Keratinocyte (primary cell): ENCODE measurements at regions not wholly inside any gene's neighbourhood (a gene's known extent, or its start where the extent isn't known, plus 50 kb on each side); places are given as distances from the start of the nearest gene placed in this dataset.

Experiments
- DNase-seq: peaks from one replicate; pipeline ENCODE4 v3.0.0-alpha.2; 2011; ENCODE audit warnings: low read depth, missing footprints, low spot score
- FAIRE-seq: peaks from 2 replicates; lab custom pipeline; 2011; peaks lifted over from hg19 to GRCh38; lab: Jason Lieb, UNC
- H2AFZ ChIP-seq: 2 replicates; pipeline ENCODE4 v1.6.0; 2012; ENCODE audit warnings: low read length, control low read depth, inconsistent platforms; ENCODE audit not compliant: control insufficient read depth
- H3K27ac ChIP-seq: 2 replicates; pipeline ENCODE4 v1.5.1; 2011; ENCODE audit warnings: low read length; ENCODE audit not compliant: control insufficient read depth, insufficient read depth
- H3K27me3 ChIP-seq: 3 replicates; pipeline ENCODE4 v1.6.0; 2011; ENCODE audit warnings: low read length; ENCODE audit not compliant: control insufficient read depth, insufficient read depth; ENCODE audit errors: extremely low read depth
- H3K36me3 ChIP-seq, 2 experiments: 2 replicates in 1 of 2; 3 replicates in 1 of 2; pipeline ENCODE4 v1.5.1; 2011; ENCODE audit warnings: low read length in 2 of 2, mild to moderate bottlenecking in 1 of 2; ENCODE audit not compliant: control insufficient read depth in 2 of 2, insufficient read depth in 2 of 2; ENCODE audit errors: extremely low read depth in 1 of 2
- H3K4me1 ChIP-seq: 3 replicates; pipeline ENCODE4 v1.5.1; 2011; ENCODE audit warnings: low read length; ENCODE audit not compliant: control insufficient read depth, insufficient read depth; ENCODE audit errors: extremely low read depth
- H3K4me2 ChIP-seq: 3 replicates; pipeline ENCODE4 v1.6.0; 2011; ENCODE audit warnings: low read depth, low read length; ENCODE audit not compliant: control insufficient read depth, insufficient read depth; ENCODE audit errors: extremely low read depth
- H3K4me3 ChIP-seq, 3 experiments: fragments of 200-600 bp in 1 of 3; sonication (generic) in 1 of 3; 2 replicates in 2 of 3; 3 replicates in 1 of 3; pipeline ENCODE4 v1.5.1; 2011 to 2016; ENCODE audit warnings: low read length in 3 of 3, mild to moderate bottlenecking in 3 of 3, control low read depth in 2 of 3, inconsistent platforms in 1 of 3, low read depth in 1 of 3, mixed read lengths in 1 of 3, mixed run types in 1 of 3, moderate library complexity in 1 of 3; ENCODE audit not compliant: control insufficient read depth in 2 of 3, insufficient read depth in 2 of 3; ENCODE audit errors: extremely low read depth in 1 of 3
- H3K79me2 ChIP-seq: 2 replicates; pipeline ENCODE4 v1.6.0; 2012; ENCODE audit warnings: low read length; ENCODE audit not compliant: control insufficient read depth, insufficient read depth
- H3K9ac ChIP-seq: 3 replicates; pipeline ENCODE4 v1.6.0; 2011; ENCODE audit warnings: low read length; ENCODE audit not compliant: control insufficient read depth, insufficient read depth; ENCODE audit errors: extremely low read depth
- H3K9me1 ChIP-seq: 3 replicates; pipeline ENCODE4 v1.6.0; 2011; ENCODE audit warnings: low read length; ENCODE audit not compliant: control insufficient read depth, insufficient read depth; ENCODE audit errors: extremely low read depth
- H3K9me3 ChIP-seq: 2 replicates; pipeline ENCODE4 v1.5.1; 2012; ENCODE audit warnings: low read depth, low read length; ENCODE audit not compliant: control insufficient read depth
- H4K20me1 ChIP-seq: 3 replicates; pipeline ENCODE4 v1.6.0; 2011; ENCODE audit warnings: low read length; ENCODE audit not compliant: control insufficient read depth, insufficient read depth; ENCODE audit errors: extremely low read depth
- CTCF ChIP-seq, 3 experiments: IDR thresholded peaks in 1 of 3; conservative IDR thresholded peaks in 1 of 3; optimal IDR thresholded peaks in 1 of 3; 2 replicates in 2 of 3; 3 replicates in 1 of 3; pipeline versions ENCODE3 to v1.5.1; 2011; ENCODE audit warnings: low read length in 3 of 3, mild to moderate bottlenecking in 3 of 3, moderate library complexity in 2 of 3, control low read depth in 1 of 3, inconsistent platforms in 1 of 3; ENCODE audit not compliant: insufficient read depth in 2 of 3; ENCODE audit errors: extremely low read depth in 1 of 3
- EZH2 ChIP-seq: IDR thresholded peaks from one replicate; pipeline ENCODE4 v1.6.1; 2012; ENCODE audit warnings: inconsistent platforms, mild to moderate bottlenecking, low read length, moderate library complexity
- dilution Hi-C: fragments of 300-500 bp; cut with MboI; formaldehyde crosslinking; loops from one replicate; pipeline ENCODE4 v1.7.0; 2020; ENCODE audit warnings: low sequenced_read_pairs; ENCODE audit not compliant: extremely low pct_ligation_motif_present

DNA sequence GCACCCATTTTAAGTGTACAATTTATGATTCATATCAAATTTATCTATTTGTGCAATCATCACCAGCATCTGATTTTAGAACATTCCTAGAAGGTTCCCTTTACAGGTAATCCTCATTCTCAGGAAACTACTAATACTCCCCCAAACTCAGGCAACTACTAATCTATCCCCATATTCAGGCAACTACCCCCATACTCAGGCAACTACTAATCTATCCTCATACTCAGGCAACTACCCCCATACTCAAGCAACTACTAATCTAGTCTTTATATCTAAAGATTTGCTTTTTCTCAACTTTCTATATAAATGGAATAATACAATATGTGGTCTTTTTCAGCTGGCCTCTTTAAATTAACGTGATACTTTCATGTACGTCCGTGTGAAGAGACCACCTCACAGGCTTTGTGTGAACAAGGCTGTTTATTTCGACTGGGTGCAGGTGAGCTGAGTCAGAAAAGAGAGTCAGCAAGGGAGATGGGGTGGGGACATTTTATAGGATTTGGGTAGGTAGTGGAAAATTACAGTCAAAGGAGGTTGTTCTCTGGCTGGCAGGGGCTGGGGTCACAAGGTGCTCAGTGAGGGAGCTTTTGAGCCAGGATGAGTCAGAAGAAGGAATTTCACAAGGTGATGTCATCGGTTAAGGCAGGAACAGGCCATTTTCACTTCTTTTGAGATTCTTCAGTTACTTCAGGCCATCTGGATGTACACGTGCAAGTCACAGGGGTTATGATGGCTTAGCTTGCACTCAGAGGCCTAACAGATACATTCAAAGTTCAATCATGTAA lies 1444.5 kb upstream of the CADM2 start:
- Histone ChIP-seq H3K27me3 (no peaks in the 10 kb centered on the region), H3K36me3 (no peaks in the 10 kb centered on the region), H3K79me2 (no peaks in the 10 kb centered on the region), H3K4me2 (no peak overlapping the region), H3K9me1 (no peaks in the 10 kb centered on the region), H3K9ac (no peak overlapping the region), H4K20me1 (no peaks in the 10 kb centered on the region), H3K4me3 (no peak overlapping the region), H2AFZ (no peak overlapping the region), H3K9me3 (no peaks in the 10 kb centered on the region), H3K27ac (no peak overlapping the region), H3K4me1 (no peaks in the 10 kb centered on the region)
- FAIRE-seq (no peak), DNase-seq (no peak)
- TF ChIP-seq EZH2 (no peak), CTCF (optimal IDR thresholded peaks at IDR 0.05 in 1 of 3, IDR thresholded peaks at IDR 0.05 in 1 of 3, conservative IDR thresholded peaks at IDR 0.05 in 1 of 3; ENCODE audit: extremely low read depth in 1 of 3, insufficient read depth in 2 of 3, low read length in 3 of 3) (no peak)
- dilution Hi-C loops = no loop called here

DNA sequence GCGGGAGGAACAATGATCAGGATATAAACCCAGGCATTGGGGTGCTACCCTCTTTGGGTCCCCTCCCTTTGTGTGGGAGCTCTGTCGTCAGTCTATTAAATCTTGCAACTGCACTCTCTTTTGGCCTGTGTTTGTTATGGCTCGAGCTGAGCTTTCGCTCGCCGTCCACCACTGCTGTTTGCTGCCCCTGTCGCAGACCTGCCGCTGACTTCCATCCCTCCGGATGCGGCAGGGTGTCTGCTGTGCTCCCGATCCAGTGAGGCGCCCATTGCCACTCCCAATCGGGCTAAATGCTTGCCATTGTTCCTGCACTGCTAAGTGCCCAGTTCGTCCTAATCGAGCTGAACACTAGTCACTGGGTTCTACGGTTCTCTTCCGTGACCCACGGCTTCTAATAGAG lies 1443.7 kb upstream of the CADM2 start:
- Histone ChIP-seq H3K27me3 (no peaks in the 10 kb centered on the region), H3K9me3 (no peaks in the 10 kb centered on the region), H3K4me2 (no peak overlapping the region), H3K4me3 (no peak overlapping the region), H3K9me1 (no peaks in the 10 kb centered on the region), H2AFZ (no peak overlapping the region), H3K4me1 (no peaks in the 10 kb centered on the region), H3K36me3 (no peaks in the 10 kb centered on the region), H3K79me2 (no peaks in the 10 kb centered on the region), H3K27ac (no peak overlapping the region), H4K20me1 (no peaks in the 10 kb centered on the region), H3K9ac (no peak overlapping the region)
- no peak for DNase-seq
- no peak for FAIRE-seq
- dilution Hi-C loops = no loop called here
- TF ChIP-seq EZH2 (no peak), CTCF (optimal IDR thresholded peaks at IDR 0.05 in 1 of 3, IDR thresholded peaks at IDR 0.05 in 1 of 3, conservative IDR thresholded peaks at IDR 0.05 in 1 of 3; ENCODE audit: extremely low read depth in 1 of 3, insufficient read depth in 2 of 3, low read length in 3 of 3) (no peak)
